GM23338 (cell line): ENCODE measurements at regions not wholly inside any gene's neighbourhood (a gene's known extent, or its start where the extent isn't known, plus 50 kb on each side); places are given as distances from the start of the nearest gene placed in this dataset.

Experiments used
- ATAC-seq: fragments of 200-7000 bp; cut with Tn5 transposase; 3 replicates; pipeline ENCODE4 v1.9.1; 2020
- DNase-seq: peaks from one replicate; pipeline ENCODE4 v3.0.0-alpha.2; 2015; ENCODE audit warnings: low spot score
- H2AFZ ChIP-seq: fragments of 200-600 bp; sonication (generic); 2 replicates; pipeline ENCODE4 v1.8.0; 2016; ENCODE audit warnings: antibody characterized with exemption, mild to moderate bottlenecking, moderate library complexity
- H3F3A ChIP-seq: fragments of 200-600 bp; sonication (generic); replicated peaks from 2 replicates; pipeline ENCODE4 v1.8.0; 2017; ENCODE audit warnings: antibody characterized with exemption, mixed run types, low read depth
- H3K27ac ChIP-seq: fragments of 200-600 bp; sonication (generic); 2 replicates; pipeline ENCODE4 v1.6.1; 2016; ENCODE audit warnings: low read depth
- H3K27me3 ChIP-seq: fragments of 200-600 bp; sonication (generic); 2 replicates; pipeline ENCODE4 v1.8.0; 2016; ENCODE audit warnings: mild to moderate bottlenecking, mixed run types, moderate library complexity; ENCODE audit not compliant: insufficient read depth
- H3K36me3 ChIP-seq: fragments of 200-600 bp; sonication (generic); 2 replicates; pipeline ENCODE4 v1.8.0; 2016; ENCODE audit warnings: mild to moderate bottlenecking; ENCODE audit not compliant: insufficient read depth
- H3K4me1 ChIP-seq: fragments of 200-600 bp; sonication (generic); 2 replicates; pipeline ENCODE4 v1.8.0; 2016; ENCODE audit warnings: mild to moderate bottlenecking, moderate library complexity; ENCODE audit not compliant: insufficient read depth
- H3K4me2 ChIP-seq: fragments of 200-600 bp; sonication (generic); 2 replicates; pipeline ENCODE4 v1.7.1; 2017; ENCODE audit warnings: mixed run types
- H3K4me3 ChIP-seq: fragments of 200-600 bp; sonication (generic); 2 replicates; pipeline ENCODE4 v1.6.1; 2016; ENCODE audit warnings: mixed run types
- H3K79me2 ChIP-seq: fragments of 200-600 bp; sonication (generic); replicated peaks from 2 replicates; pipeline ENCODE4 v1.8.0; 2017; ENCODE audit warnings: mild to moderate bottlenecking; ENCODE audit not compliant: insufficient read depth
- H3K9me2 ChIP-seq: fragments of 200-600 bp; sonication (generic); 2 replicates; pipeline ENCODE4 v1.8.0; 2017; ENCODE audit not compliant: insufficient read depth
- H4K20me1 ChIP-seq: fragments of 200-600 bp; sonication (generic); replicated peaks from 2 replicates; pipeline ENCODE4 v1.8.0; 2017; ENCODE audit warnings: mild to moderate bottlenecking; ENCODE audit not compliant: insufficient read depth
- H3K27ac Mint-ChIP-seq: 2 replicates; pipeline ENCODE4 v1.8.0; 2020; ENCODE audit warnings: inconsistent platforms, mild to moderate bottlenecking, moderate library complexity, mixed read lengths
- H3K27me3 Mint-ChIP-seq: 3 replicates; pipeline ENCODE4 v1.8.0; 2022; ENCODE audit warnings: low read depth, mild to moderate bottlenecking, moderate library complexity, mixed read lengths, inconsistent platforms; ENCODE audit not compliant: insufficient read depth, poor library complexity
- H3K36me3 Mint-ChIP-seq: 3 replicates; pipeline ENCODE4 v1.8.0; 2021; ENCODE audit warnings: low read depth, mild to moderate bottlenecking, inconsistent platforms, moderate library complexity, mixed read lengths
- H3K4me1 Mint-ChIP-seq: 3 replicates; pipeline ENCODE4 v1.8.0; 2020; ENCODE audit warnings: mild to moderate bottlenecking, inconsistent platforms, mixed read lengths
- H3K4me3 Mint-ChIP-seq: 3 replicates; pipeline ENCODE4 v1.8.0; 2021; ENCODE audit warnings: moderate library complexity, mild to moderate bottlenecking, inconsistent platforms, mixed read lengths
- H3K9me3 Mint-ChIP-seq: 3 replicates; pipeline ENCODE4 v1.8.0; 2020; ENCODE audit warnings: moderate library complexity, mild to moderate bottlenecking, inconsistent platforms, mixed read lengths
- CREB1 ChIP-seq: fragments of 250-450 bp; sonication (Bioruptor Pico); IDR thresholded peaks from 2 replicates; pipeline ENCODE4 v1.5.0; 2020; ENCODE audit warnings: low read depth, mild to moderate bottlenecking, moderate library complexity
- JUNB ChIP-seq: IDR thresholded peaks from one replicate; pipeline ENCODE4 v1.6.1; 2016; ENCODE audit warnings: antibody characterized with exemption; ENCODE audit not compliant: unreplicated experiment
- NANOG ChIP-seq: IDR thresholded peaks from 2 replicates; pipeline ENCODE4 v1.6.1; 2016; ENCODE audit warnings: antibody characterized with exemption, borderline replicate concordance
- POLR2AphosphoS5 ChIP-seq: IDR thresholded peaks from 2 replicates; pipeline ENCODE4 v1.6.1; 2016; ENCODE audit warnings: antibody characterized with exemption, low read depth
- STAT1 ChIP-seq: IDR thresholded peaks from one replicate; pipeline ENCODE4 v1.6.1; 2016; ENCODE audit warnings: antibody characterized with exemption; ENCODE audit not compliant: unreplicated experiment
- ZNF114 ChIP-seq: fragments of 250-450 bp; sonication (Bioruptor Pico); IDR thresholded peaks from 2 replicates; pipeline ENCODE4 v1.5.0; 2020; ENCODE audit warnings: mild to moderate bottlenecking, moderate library complexity
- TF ChIP-seq, protein P1 (sequence below): IDR thresholded peaks from 2 replicates; pipeline ENCODE4 v1.6.1; 2016; ENCODE audit warnings: antibody characterized with exemption
- TF ChIP-seq, protein P2 (sequence below), 2 experiments: fragments of 200-600 bp in 1 of 2; sonication (generic) in 1 of 2; conservative IDR thresholded peaks; 2 replicates each; pipeline versions ENCODE4 v1.5.1 to v1.6.1; 2016 to 2017; ENCODE audit warnings: antibody characterized with exemption in 2 of 2, low read depth in 2 of 2, mild to moderate bottlenecking in 2 of 2, moderate library complexity in 1 of 2
- TF ChIP-seq, protein P3 (sequence below): IDR thresholded peaks from one replicate; pipeline ENCODE4 v1.6.1; 2018; ENCODE audit warnings: antibody characterized with exemption; ENCODE audit not compliant: unreplicated experiment
- TF ChIP-seq, protein P4 (sequence below): fragments of 250-450 bp; sonication (Bioruptor Pico); IDR thresholded peaks from 2 replicates; pipeline ENCODE4 v1.5.0; 2020; ENCODE audit warnings: mild to moderate bottlenecking, moderate library complexity

DNA sequence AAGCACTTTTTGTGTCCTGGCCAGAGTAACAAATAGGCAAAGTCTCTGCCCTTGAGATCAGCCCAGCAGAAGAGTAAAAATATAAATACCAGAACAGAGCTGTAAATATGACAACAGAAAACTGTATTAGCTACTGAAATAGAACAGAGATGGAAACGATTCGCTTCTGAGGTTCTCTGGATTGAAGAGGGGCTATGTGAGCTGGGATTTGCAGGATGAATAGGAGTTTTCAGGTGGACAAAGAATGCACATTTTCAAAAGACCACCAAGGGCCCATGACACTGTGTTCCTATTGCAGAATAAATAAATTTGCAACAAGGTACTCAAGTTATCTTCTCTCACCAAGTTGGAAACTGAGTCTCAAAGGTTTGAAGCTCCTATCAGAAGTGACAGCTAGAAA is 176.6 kb downstream of the BCL11B start:
- Histone ChIP-seq H3K4me2 (no peak overlapping the region), H3F3A (no peaks in the 10 kb centered on the region), H2AFZ (peak overlapping the region; percentile 18; the same call in 1 of the 2 replicates), H3K9me2 (no peaks in the 10 kb centered on the region), H4K20me1 (no peaks in the 10 kb centered on the region), H3K27ac (no peak overlapping the region), H3K79me2 (no peaks in the 10 kb centered on the region), H3K27me3 (no peaks in the 10 kb centered on the region), H3K4me3 (no peak overlapping the region), H3K4me1 (no peaks in the 10 kb centered on the region; the same call in 1 of the 2 replicates), H3K36me3 (no peaks in the 10 kb centered on the region)
- DNase-seq (no peak), ATAC-seq (no peak)
- no peak overlapping the region for H3K27ac Mint-ChIP-seq
- no peaks in the 10 kb centered on the region for H3K36me3 Mint-ChIP-seq
- no peaks in the 10 kb centered on the region for H3K9me3 Mint-ChIP-seq
- H3K4me1 Mint-ChIP-seq, result peaks cover 12% of the 10 kb centered on the region
- TF ChIP-seq, protein P1, sequence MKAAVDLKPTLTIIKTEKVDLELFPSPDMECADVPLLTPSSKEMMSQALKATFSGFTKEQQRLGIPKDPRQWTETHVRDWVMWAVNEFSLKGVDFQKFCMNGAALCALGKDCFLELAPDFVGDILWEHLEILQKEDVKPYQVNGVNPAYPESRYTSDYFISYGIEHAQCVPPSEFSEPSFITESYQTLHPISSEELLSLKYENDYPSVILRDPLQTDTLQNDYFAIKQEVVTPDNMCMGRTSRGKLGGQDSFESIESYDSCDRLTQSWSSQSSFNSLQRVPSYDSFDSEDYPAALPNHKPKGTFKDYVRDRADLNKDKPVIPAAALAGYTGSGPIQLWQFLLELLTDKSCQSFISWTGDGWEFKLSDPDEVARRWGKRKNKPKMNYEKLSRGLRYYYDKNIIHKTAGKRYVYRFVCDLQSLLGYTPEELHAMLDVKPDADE, result no peak
- no peak for TF ChIP-seq POLR2AphosphoS5
- no peak for TF ChIP-seq JUNB
- no peak for TF ChIP-seq ZNF114 (CRISPR knock-in tag)
- TF ChIP-seq, protein P2, sequence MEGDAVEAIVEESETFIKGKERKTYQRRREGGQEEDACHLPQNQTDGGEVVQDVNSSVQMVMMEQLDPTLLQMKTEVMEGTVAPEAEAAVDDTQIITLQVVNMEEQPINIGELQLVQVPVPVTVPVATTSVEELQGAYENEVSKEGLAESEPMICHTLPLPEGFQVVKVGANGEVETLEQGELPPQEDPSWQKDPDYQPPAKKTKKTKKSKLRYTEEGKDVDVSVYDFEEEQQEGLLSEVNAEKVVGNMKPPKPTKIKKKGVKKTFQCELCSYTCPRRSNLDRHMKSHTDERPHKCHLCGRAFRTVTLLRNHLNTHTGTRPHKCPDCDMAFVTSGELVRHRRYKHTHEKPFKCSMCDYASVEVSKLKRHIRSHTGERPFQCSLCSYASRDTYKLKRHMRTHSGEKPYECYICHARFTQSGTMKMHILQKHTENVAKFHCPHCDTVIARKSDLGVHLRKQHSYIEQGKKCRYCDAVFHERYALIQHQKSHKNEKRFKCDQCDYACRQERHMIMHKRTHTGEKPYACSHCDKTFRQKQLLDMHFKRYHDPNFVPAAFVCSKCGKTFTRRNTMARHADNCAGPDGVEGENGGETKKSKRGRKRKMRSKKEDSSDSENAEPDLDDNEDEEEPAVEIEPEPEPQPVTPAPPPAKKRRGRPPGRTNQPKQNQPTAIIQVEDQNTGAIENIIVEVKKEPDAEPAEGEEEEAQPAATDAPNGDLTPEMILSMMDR (conservative IDR thresholded peaks at IDR 0.05; ENCODE audit: low read depth in 2 of 2), result no peak
- H3K4me3 Mint-ChIP-seq, result no peak overlapping the region
- H3K27me3 Mint-ChIP-seq, result peaks cover 14% of the 10 kb centered on the region

DNA sequence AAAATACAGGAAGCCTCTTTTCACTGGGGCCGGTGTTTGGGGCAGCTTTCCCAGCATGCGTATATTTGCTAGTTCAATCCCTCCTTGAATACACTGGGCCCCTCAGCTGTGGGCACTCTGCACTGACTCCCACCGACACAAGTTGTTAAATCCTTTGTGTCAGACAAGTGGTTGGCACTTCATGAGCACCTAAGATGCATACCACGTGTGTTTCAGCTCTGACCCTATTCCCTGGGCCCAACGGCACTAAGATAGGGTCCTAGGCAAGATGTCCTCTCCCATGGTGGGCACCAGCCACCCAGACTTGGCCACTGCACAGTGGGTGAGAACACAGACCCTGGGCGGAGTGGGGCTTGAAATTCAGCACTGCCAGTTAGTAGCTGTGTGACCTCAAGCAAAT is 173.8 kb downstream of the BCL11B start:
- Histone ChIP-seq H3K4me1 (peaks cover 17% of the 10 kb centered on the region), H3K4me2 (no peak overlapping the region), H3K27ac (no peak overlapping the region), H3K4me3 (no peak overlapping the region), H3K9me2 (peaks cover 7% of the 10 kb centered on the region; the same call in 1 of the 2 replicates), H3F3A (peaks cover 4% of the 10 kb centered on the region; the same call in 1 of the 2 replicates), H4K20me1 (no peaks in the 10 kb centered on the region), H3K79me2 (no peaks in the 10 kb centered on the region), H3K36me3 (no peaks in the 10 kb centered on the region), H3K27me3 (no peaks in the 10 kb centered on the region), H2AFZ (no peak overlapping the region)
- peaks cover 11% of the 10 kb centered on the region; the same call in 2 of the 3 replicates for H3K36me3 Mint-ChIP-seq
- H3K9me3 Mint-ChIP-seq, result peaks cover 10% of the 10 kb centered on the region; the same call in 2 of the 3 replicates
- no peak for DNase-seq
- H3K4me3 Mint-ChIP-seq, result no peak overlapping the region
- H3K27ac Mint-ChIP-seq, result no peak overlapping the region
- H3K4me1 Mint-ChIP-seq, result peaks cover 28% of the 10 kb centered on the region
- ATAC-seq, result no peak
- peaks cover 17% of the 10 kb centered on the region for H3K27me3 Mint-ChIP-seq
- TF ChIP-seq NANOG (no peak), ZNF114 (CRISPR knock-in tag) (no peak), STAT1 (no peak), POLR2AphosphoS5 (no peak), CREB1 (CRISPR knock-in tag) (no peak)
- TF ChIP-seq, protein P3, sequence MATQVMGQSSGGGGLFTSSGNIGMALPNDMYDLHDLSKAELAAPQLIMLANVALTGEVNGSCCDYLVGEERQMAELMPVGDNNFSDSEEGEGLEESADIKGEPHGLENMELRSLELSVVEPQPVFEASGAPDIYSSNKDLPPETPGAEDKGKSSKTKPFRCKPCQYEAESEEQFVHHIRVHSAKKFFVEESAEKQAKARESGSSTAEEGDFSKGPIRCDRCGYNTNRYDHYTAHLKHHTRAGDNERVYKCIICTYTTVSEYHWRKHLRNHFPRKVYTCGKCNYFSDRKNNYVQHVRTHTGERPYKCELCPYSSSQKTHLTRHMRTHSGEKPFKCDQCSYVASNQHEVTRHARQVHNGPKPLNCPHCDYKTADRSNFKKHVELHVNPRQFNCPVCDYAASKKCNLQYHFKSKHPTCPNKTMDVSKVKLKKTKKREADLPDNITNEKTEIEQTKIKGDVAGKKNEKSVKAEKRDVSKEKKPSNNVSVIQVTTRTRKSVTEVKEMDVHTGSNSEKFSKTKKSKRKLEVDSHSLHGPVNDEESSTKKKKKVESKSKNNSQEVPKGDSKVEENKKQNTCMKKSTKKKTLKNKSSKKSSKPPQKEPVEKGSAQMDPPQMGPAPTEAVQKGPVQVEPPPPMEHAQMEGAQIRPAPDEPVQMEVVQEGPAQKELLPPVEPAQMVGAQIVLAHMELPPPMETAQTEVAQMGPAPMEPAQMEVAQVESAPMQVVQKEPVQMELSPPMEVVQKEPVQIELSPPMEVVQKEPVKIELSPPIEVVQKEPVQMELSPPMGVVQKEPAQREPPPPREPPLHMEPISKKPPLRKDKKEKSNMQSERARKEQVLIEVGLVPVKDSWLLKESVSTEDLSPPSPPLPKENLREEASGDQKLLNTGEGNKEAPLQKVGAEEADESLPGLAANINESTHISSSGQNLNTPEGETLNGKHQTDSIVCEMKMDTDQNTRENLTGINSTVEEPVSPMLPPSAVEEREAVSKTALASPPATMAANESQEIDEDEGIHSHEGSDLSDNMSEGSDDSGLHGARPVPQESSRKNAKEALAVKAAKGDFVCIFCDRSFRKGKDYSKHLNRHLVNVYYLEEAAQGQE, result no peak
- TF ChIP-seq, protein P4, sequence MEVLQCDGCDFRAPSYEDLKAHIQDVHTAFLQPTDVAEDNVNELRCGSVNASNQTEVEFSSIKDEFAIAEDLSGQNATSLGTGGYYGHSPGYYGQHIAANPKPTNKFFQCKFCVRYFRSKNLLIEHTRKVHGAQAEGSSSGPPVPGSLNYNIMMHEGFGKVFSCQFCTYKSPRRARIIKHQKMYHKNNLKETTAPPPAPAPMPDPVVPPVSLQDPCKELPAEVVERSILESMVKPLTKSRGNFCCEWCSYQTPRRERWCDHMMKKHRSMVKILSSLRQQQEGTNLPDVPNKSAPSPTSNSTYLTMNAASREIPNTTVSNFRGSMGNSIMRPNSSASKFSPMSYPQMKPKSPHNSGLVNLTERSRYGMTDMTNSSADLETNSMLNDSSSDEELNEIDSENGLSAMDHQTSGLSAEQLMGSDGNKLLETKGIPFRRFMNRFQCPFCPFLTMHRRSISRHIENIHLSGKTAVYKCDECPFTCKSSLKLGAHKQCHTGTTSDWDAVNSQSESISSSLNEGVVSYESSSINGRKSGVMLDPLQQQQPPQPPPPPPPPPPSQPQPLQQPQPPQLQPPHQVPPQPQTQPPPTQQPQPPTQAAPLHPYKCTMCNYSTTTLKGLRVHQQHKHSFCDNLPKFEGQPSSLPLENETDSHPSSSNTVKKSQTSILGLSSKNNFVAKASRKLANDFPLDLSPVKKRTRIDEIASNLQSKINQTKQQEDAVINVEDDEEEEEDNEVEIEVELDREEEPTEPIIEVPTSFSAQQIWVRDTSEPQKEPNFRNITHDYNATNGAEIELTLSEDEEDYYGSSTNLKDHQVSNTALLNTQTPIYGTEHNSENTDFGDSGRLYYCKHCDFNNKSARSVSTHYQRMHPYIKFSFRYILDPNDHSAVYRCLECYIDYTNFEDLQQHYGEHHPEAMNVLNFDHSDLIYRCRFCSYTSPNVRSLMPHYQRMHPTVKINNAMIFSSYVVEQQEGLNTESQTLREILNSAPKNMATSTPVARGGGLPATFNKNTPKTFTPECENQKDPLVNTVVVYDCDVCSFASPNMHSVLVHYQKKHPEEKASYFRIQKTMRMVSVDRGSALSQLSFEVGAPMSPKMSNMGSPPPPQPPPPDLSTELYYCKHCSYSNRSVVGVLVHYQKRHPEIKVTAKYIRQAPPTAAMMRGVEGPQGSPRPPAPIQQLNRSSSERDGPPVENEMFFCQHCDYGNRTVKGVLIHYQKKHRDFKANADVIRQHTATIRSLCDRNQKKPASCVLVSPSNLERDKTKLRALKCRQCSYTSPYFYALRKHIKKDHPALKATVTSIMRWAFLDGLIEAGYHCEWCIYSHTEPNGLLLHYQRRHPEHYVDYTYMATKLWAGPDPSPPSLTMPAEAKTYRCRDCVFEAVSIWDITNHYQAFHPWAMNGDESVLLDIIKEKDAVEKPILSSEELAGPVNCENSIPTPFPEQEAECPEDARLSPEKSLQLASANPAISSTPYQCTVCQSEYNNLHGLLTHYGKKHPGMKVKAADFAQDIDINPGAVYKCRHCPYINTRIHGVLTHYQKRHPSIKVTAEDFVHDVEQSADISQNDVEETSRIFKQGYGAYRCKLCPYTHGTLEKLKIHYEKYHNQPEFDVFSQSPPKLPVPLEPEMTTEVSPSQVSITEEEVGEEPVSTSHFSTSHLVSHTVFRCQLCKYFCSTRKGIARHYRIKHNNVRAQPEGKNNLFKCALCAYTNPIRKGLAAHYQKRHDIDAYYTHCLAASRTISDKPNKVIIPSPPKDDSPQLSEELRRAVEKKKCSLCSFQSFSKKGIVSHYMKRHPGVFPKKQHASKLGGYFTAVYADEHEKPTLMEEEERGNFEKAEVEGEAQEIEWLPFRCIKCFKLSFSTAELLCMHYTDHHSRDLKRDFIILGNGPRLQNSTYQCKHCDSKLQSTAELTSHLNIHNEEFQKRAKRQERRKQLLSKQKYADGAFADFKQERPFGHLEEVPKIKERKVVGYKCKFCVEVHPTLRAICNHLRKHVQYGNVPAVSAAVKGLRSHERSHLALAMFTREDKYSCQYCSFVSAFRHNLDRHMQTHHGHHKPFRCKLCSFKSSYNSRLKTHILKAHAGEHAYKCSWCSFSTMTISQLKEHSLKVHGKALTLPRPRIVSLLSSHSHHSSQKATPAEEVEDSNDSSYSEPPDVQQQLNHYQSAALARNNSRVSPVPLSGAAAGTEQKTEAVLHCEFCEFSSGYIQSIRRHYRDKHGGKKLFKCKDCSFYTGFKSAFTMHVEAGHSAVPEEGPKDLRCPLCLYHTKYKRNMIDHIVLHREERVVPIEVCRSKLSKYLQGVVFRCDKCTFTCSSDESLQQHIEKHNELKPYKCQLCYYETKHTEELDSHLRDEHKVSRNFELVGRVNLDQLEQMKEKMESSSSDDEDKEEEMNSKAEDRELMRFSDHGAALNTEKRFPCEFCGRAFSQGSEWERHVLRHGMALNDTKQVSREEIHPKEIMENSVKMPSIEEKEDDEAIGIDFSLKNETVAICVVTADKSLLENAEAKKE (CRISPR knock-in tag), result no peak
